ENCODE measurements at regions not wholly inside any gene's neighbourhood (a gene's known extent, or its start where the extent isn't known, plus 50 kb on each side); places are given as distances from the start of the nearest gene placed in this dataset.

GRCh38 chr14:53260928-53261327, 107.8 kb upstream of the DDHD1 start (continued):
- TF ChIP-seq USF2 (IDR thresholded peaks at IDR 0.05) (no peak), NR3C1 (IDR thresholded peaks at IDR 0.05) (no peak), HOXA7 (CRISPR knock-in tag; IDR thresholded peaks at IDR 0.05) (no peak), ATOH8 (CRISPR knock-in tag; IDR thresholded peaks at IDR 0.05; ENCODE audit: low read depth) (no peak), POLR2AphosphoS2 (conservative IDR thresholded peaks at IDR 0.05; ENCODE audit: low read length) (no peak), HOXB13 (CRISPR knock-in tag; IDR thresholded peaks at IDR 0.05; ENCODE audit: low read depth) (no peak)

- no peak for ATAC-seq
Observed at GRCh38 chr14:53260286-53260685, 107.2 kb upstream of the DDHD1 start.

GRCh38 chr14:53252141-53252540, 99.0 kb upstream of the DDHD1 start:
- TF ChIP-seq POLR2A (IDR thresholded peaks at IDR 0.05; ENCODE audit: low read length) (no peak), ATOH8 (CRISPR knock-in tag; IDR thresholded peaks at IDR 0.05; ENCODE audit: low read depth) (no peak), MAZ (IDR thresholded peaks at IDR 0.05; ENCODE audit: borderline replicate concordance, low read depth, low read length) (no peak), HEYL (CRISPR knock-in tag; IDR thresholded peaks at IDR 0.05) (no peak)
- ChIA-PET CTCF (interaction anchor here (0.9 kb wide), 1 partner anchor 225 kb away, joined by 3 read pairs; no protein-coding TSS in a partner anchor), POLR2A (no interaction called here)
- ATAC-seq (no peak), DNase-seq (ENCODE audit: low read depth in 1 of 2, low spot score in 1 of 2) (no peak), FAIRE-seq (no peak)
- no peak overlapping the region for H3K27ac ChIP-seq
- 30% methylated on average over 1 of the region's 1 CpG for WGBS (ENCODE audit: missing lambda C conversion rate)
- H3K4me3 ChIP-seq, result no peak overlapping the region
- H3K9me3 ChIP-seq, result no peaks in the 10 kb centered on the region
- H3K4me1 ChIP-seq, result no peaks in the 10 kb centered on the region
- no peak overlapping the region for H3K4me2 ChIP-seq

More at GRCh38 chr14:53260286-53260685, 107.2 kb upstream of the DDHD1 start:
- ChIA-PET POLR2A (no interaction called here), CTCF (interaction anchor here (0.6 kb wide), 1 partner anchor 602 kb away, joined by 4 read pairs; no protein-coding TSS in a partner anchor)
- Histone ChIP-seq H3K4me1 (no peaks in the 10 kb centered on the region), H3K4me3 (no peak overlapping the region), H3K27ac (no peak overlapping the region), H3K9me3 (no peaks in the 10 kb centered on the region), H3K4me2 (no peak overlapping the region)
- WGBS (ENCODE audit: missing lambda C conversion rate), result 69% methylated on average over 5 of the region's 5 CpGs
- no peak for TF ChIP-seq CTCF (IDR thresholded peaks at IDR 0.05)
- TF ChIP-seq RAD21 (conservative IDR thresholded peaks at IDR 0.05 in 1 of 2, IDR thresholded peaks at IDR 0.05 in 1 of 2), result no peak
- FAIRE-seq (no peak), DNase-seq (ENCODE audit: low read depth in 1 of 2, low spot score in 1 of 2) (no peak)

- no peak overlapping the region for H3K27ac ChIP-seq
- TF ChIP-seq CHD2 (IDR thresholded peaks at IDR 0.05; ENCODE audit: low read length, partially characterized antibody) (no peak), MAFK (IDR thresholded peaks at IDR 0.05; ENCODE audit: partially characterized antibody) (no peak), PBX3 (IDR thresholded peaks at IDR 0.05) (no peak), EHMT2 (IDR thresholded peaks at IDR 0.05; ENCODE audit: low read depth) (no peak), HOXB5 (CRISPR knock-in tag; IDR thresholded peaks at IDR 0.05) (no peak), JUN (IDR thresholded peaks at IDR 0.05) (no peak), CBX2 (IDR thresholded peaks at IDR 0.05; ENCODE audit: borderline replicate concordance, low read depth) (no peak), HOXA7 (CRISPR knock-in tag; IDR thresholded peaks at IDR 0.05) (no peak), USF2 (IDR thresholded peaks at IDR 0.05) (no peak), EHF (CRISPR knock-in tag; IDR thresholded peaks at IDR 0.05) (no peak), ZSCAN20 (CRISPR knock-in tag; IDR thresholded peaks at IDR 0.05) (no peak), E2F6 (IDR thresholded peaks at IDR 0.05; ENCODE audit: borderline replicate concordance, low read depth) (no peak), HDAC2 (IDR thresholded peaks at IDR 0.05) (no peak)
- peak; percentile 67 for FAIRE-seq
- POLR2A ChIA-PET, result no interaction called here
- no peak for ATAC-seq
- CTCF ChIA-PET, result no interaction called here
- WGBS (ENCODE audit: missing lambda C conversion rate), result 4% methylated on average over 1 of the region's 1 CpG
- no peak overlapping the region for H3K4me3 ChIP-seq
- H3K4me2 ChIP-seq, result no peak overlapping the region
- no peaks in the 10 kb centered on the region for H3K9me3 ChIP-seq
- no peak for DNase-seq (ENCODE audit: low read depth in 1 of 2, low spot score in 1 of 2)
- no peaks in the 10 kb centered on the region for H3K4me1 ChIP-seq
Observed at GRCh38 chr14:53249059-53249458, 95.9 kb upstream of the DDHD1 start.

Data from A549 (cell line).